A673 (cell line): ENCODE measurements at regions not wholly inside any gene's neighbourhood (a gene's known extent, or its start where the extent isn't known, plus 50 kb on each side); places are given as distances from the start of the nearest gene placed in this dataset.

ENCODE experiments used
- BruUV-seq: library from RNA; stranded (reverse); fragments of 400-500 nt; replicated peaks from 2 replicates; lab custom pipeline; 2021; lab: Mats Ljungman, UMichigan
- CTCF ChIA-PET: fragments of 300-600 bp; sonication (Branson Sonifier 250); formaldehyde crosslinking; loops from one replicate; lab custom pipeline; 2022; ENCODE audit warnings: antibody characterized with exemption; lab: Charles Lee
- POLR2A ChIA-PET: fragments of 300-600 bp; sonication (Branson Sonifier 250); formaldehyde crosslinking; loops from one replicate; lab custom pipeline; 2022; ENCODE audit warnings: antibody characterized with exemption; ENCODE audit not compliant: low non-redundant PET; lab: Charles Lee
- DNase-seq: peaks from one replicate; pipeline ENCODE4 v3.0.0-alpha.2; 2015; ENCODE audit warnings: low spot score
- H3K27ac ChIP-seq: fragments of 200-600 bp; sonication (generic); 2 replicates; pipeline ENCODE4 v1.5.1; 2016; ENCODE audit warnings: mixed run types, low read depth, mild to moderate bottlenecking, mixed read lengths, antibody characterized with exemption, low read length; ENCODE audit not compliant: poor library complexity, severe bottlenecking
- H3K27me3 ChIP-seq: fragments of 200-600 bp; sonication (generic); replicated peaks from 2 replicates; pipeline ENCODE4 v1.6.1; 2017; ENCODE audit warnings: mixed run types, low read depth, mild to moderate bottlenecking, mixed read lengths, antibody characterized with exemption, low read length; ENCODE audit not compliant: insufficient read depth, poor library complexity
- H3K36me3 ChIP-seq: fragments of 200-600 bp; sonication (generic); 2 replicates; pipeline ENCODE4 v1.6.1; 2016; ENCODE audit warnings: mixed run types, mild to moderate bottlenecking, mixed read lengths, antibody characterized with exemption, low read length; ENCODE audit not compliant: insufficient read depth, poor library complexity, severe bottlenecking
- H3K4me1 ChIP-seq: fragments of 200-600 bp; sonication (generic); 2 replicates; pipeline ENCODE4 v1.6.1; 2017; ENCODE audit warnings: mixed run types, mild to moderate bottlenecking, mixed read lengths, antibody characterized with exemption, low read length; ENCODE audit not compliant: insufficient read depth, poor library complexity, severe bottlenecking
- H3K4me3 ChIP-seq: fragments of 200-600 bp; sonication (generic); 2 replicates; pipeline ENCODE4 v1.5.1; 2016; ENCODE audit warnings: low read depth, mixed run types, mild to moderate bottlenecking, mixed read lengths, low read length; ENCODE audit not compliant: poor library complexity, severe bottlenecking
- H3K9me3 ChIP-seq: fragments of 200-600 bp; sonication (generic); 2 replicates; pipeline ENCODE4 v1.6.1; 2016; ENCODE audit warnings: mixed run types, low read depth, mild to moderate bottlenecking, mixed read lengths, antibody characterized with exemption, low read length; ENCODE audit not compliant: poor library complexity, severe bottlenecking
- EZH2 ChIP-seq: fragments of 200-600 bp; sonication (generic); IDR thresholded peaks from 2 replicates; pipeline ENCODE4 v1.6.1; 2017; ENCODE audit warnings: borderline replicate concordance, low read depth, mild to moderate bottlenecking, mixed read lengths, antibody characterized with exemption, low read length; ENCODE audit not compliant: poor library complexity, severe bottlenecking
- intact Hi-C: fragments of 100-400 bp; cut with micrococcal nuclease; formaldehyde crosslinking; loops from one replicate; pipeline ENCODE4 v1.10.0; 2022; ENCODE audit not compliant: unreplicated experiment
- TF ChIP-seq, protein P1 (sequence below): fragments of 300-800, 200-600 bp; sonication (generic); conservative IDR thresholded peaks from 2 replicates; pipeline ENCODE4 v1.5.1; 2017; ENCODE audit warnings: low read depth, mild to moderate bottlenecking, antibody characterized with exemption, low read length, moderate library complexity, mixed read lengths

DNA sequence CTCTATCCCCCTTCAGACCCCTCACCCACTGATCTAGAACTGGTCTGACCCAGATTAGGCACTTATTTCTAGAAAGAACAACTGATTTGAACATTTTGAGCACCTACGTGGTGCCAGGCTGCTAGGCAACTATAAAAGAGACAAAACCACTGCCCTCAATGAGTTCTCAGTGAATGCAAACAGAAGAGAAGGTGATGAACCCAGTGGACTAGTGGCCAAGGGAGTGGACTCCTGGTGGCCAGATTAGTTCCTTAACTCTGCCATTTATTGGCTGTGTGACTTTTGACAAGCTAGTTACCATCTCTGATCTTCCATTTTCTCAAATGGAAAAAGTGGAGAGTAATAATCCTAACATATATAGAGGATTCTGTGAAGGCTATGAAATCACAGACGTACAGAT lies 259.1 kb upstream of the SALL1 start:
- Histone ChIP-seq H3K36me3 (no peaks in the 10 kb centered on the region), H3K27ac (no peak overlapping the region), H3K4me1 (no peaks in the 10 kb centered on the region), H3K9me3 (no peaks in the 10 kb centered on the region), H3K4me3 (no peak overlapping the region), H3K27me3 (no peaks in the 10 kb centered on the region)
- intact Hi-C loops = no loop called here
- CTCF ChIA-PET = no interaction called here
- TF ChIP-seq, protein P1, sequence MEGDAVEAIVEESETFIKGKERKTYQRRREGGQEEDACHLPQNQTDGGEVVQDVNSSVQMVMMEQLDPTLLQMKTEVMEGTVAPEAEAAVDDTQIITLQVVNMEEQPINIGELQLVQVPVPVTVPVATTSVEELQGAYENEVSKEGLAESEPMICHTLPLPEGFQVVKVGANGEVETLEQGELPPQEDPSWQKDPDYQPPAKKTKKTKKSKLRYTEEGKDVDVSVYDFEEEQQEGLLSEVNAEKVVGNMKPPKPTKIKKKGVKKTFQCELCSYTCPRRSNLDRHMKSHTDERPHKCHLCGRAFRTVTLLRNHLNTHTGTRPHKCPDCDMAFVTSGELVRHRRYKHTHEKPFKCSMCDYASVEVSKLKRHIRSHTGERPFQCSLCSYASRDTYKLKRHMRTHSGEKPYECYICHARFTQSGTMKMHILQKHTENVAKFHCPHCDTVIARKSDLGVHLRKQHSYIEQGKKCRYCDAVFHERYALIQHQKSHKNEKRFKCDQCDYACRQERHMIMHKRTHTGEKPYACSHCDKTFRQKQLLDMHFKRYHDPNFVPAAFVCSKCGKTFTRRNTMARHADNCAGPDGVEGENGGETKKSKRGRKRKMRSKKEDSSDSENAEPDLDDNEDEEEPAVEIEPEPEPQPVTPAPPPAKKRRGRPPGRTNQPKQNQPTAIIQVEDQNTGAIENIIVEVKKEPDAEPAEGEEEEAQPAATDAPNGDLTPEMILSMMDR = no peak
- no peak for TF ChIP-seq EZH2
- no peak for DNase-seq
- BruUV-seq = no TSS peak
- POLR2A ChIA-PET = no interaction called here

DNA sequence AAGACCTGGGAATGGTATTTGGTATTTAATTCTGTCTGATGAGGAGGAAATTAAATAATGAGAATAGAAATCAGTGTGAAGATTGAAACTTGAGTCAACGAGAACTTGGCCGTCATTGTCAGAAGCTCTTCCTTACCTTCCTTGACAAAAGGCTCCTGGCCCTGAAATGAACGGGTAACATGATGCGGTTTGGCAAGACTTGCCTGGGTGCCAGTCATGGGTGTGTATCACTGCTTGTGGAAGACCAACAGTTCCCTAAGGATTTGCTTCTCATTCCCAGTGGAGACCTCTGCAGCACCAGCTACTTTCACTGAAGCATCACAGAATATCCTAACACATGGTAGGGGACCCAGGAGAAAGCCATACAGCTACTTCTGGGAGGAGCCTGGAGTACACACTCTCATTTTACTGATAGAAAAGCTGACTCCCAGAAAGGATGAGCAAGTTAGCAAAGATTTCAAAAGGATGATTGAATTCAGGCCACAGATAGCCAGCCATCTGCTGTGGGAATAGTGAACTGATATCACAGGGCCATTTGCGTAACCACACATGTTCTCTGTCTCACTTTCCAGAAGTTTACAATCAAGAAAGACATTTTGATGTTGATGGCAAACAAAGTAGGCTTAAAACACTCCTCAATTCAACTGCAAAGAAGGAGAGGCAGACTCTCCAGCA lies 258.1 kb upstream of the SALL1 start:
- no peaks in the 10 kb centered on the region for H3K36me3 ChIP-seq
- no peaks in the 10 kb centered on the region for H3K9me3 ChIP-seq
- H3K4me1 ChIP-seq = no peaks in the 10 kb centered on the region
- no peak overlapping the region for H3K4me3 ChIP-seq
- no peaks in the 10 kb centered on the region for H3K27me3 ChIP-seq
- intact Hi-C loops = no loop called here
- TF ChIP-seq, protein P1 = no peak
- TF ChIP-seq EZH2 = no peak
- H3K27ac ChIP-seq = no peak overlapping the region
- BruUV-seq = no TSS peak
- ChIA-PET CTCF (no interaction called here), POLR2A (no interaction called here)
- no peak for DNase-seq

DNA sequence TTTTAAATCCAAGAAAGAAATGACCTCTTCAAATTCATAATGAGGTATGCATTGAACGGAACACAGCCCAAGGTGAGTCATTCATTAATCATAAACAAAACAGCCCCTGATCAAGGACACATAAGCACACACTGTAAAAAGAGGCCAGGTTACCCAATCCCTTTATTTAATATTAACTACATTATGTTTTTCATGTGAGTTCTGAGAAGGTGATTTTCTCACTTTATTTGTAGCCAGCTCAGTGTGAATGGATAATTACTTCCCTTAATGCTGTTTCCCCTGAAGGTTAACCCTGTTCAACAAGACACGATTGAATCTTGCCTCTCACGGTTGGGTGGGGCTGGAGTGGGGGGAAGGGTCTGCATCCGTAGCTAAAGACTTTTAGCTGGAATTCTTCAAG lies 257.3 kb upstream of the SALL1 start:
- DNase-seq = no peak
- Histone ChIP-seq H3K4me3 (no peak overlapping the region), H3K27me3 (no peaks in the 10 kb centered on the region), H3K27ac (no peak overlapping the region), H3K4me1 (no peaks in the 10 kb centered on the region), H3K9me3 (no peaks in the 10 kb centered on the region), H3K36me3 (no peaks in the 10 kb centered on the region)
- intact Hi-C loops = no loop called here
- ChIA-PET POLR2A (no interaction called here), CTCF (no interaction called here)
- BruUV-seq = no TSS peak
- TF ChIP-seq EZH2 = no peak
- TF ChIP-seq, protein P1 = no peak
